GM19463 (cell line): ENCODE measurements at regions not wholly inside any gene's neighbourhood (a gene's known extent, or its start where the extent isn't known, plus 50 kb on each side); places are given as distances from the start of the nearest gene placed in this dataset.
A peak's percentile ranks its signal among the peaks of the same experiment; 100 is the strongest.
"Not testable (repeated sequence)": the region's sequence is repeated elsewhere in the genome, so short reads cannot be mapped to it uniquely, and the experiment has no call there.

Source experiments
- ATAC-seq: cut with Tn5 transposase; IDR thresholded peaks from one replicate; pipeline ENCODE4 v1.9.1; 2021; ENCODE audit warnings: mild to moderate bottlenecking, moderate library complexity; ENCODE audit not compliant: unreplicated experiment

GRCh38 chrX:40945361-40945713, 139.9 kb upstream of the USP9X start:
- peak; percentile 77 for ATAC-seq

GRCh38 chrX:40947276-40947675, 138.0 kb upstream of the USP9X start:
- no peak for ATAC-seq

- no peak for ATAC-seq
Measured at GRCh38 chrX:40949071-40949470, 136.2 kb upstream of the USP9X start.

GRCh38 chrX:40950546-40950945, 134.7 kb upstream of the USP9X start:
- ATAC-seq: no peak

GRCh38 chrX:40951407-40951806, 133.8 kb upstream of the USP9X start:
- not testable (repeated sequence) for ATAC-seq

- peak; percentile 25 for ATAC-seq
Measured at GRCh38 chrX:40952855-40953254, 132.4 kb upstream of the USP9X start.

GRCh38 chrX:40953369-40953768, 131.9 kb upstream of the USP9X start:
- ATAC-seq: peak; percentile 83

GRCh38 chrX:40960041-40960440, 125.2 kb upstream of the USP9X start:
- ATAC-seq: no peak

- no peak for ATAC-seq
Measured at GRCh38 chrX:40962793-40963407, 122.3 kb upstream of the USP9X start.

- ATAC-seq: no peak
Measured at GRCh38 chrX:40964008-40964407, 121.2 kb upstream of the USP9X start.

- no peak for ATAC-seq
Measured at GRCh38 chrX:40964633-40965586, 120.3 kb upstream of the USP9X start.

- no peak for ATAC-seq
Measured at GRCh38 chrX:40966213-40966820, 118.9 kb upstream of the USP9X start.

GRCh38 chrX:40968180-40968579, 117.1 kb upstream of the USP9X start:
- ATAC-seq: no peak

GRCh38 chrX:40971736-40972135, 113.5 kb upstream of the USP9X start:
- ATAC-seq: no peak

GRCh38 chrX:40973619-40974018, 111.6 kb upstream of the USP9X start:
- no peak for ATAC-seq

- ATAC-seq: no peak
Measured at GRCh38 chrX:40975951-40976350, 109.3 kb upstream of the USP9X start.

GRCh38 chrX:40976981-40977380, 108.3 kb upstream of the USP9X start:
- no peak for ATAC-seq

- no peak for ATAC-seq
Measured at GRCh38 chrX:40984962-40985361, 100.3 kb upstream of the USP9X start.

GRCh38 chrX:40987413-40987812, 97.8 kb upstream of the USP9X start:
- no peak for ATAC-seq

GRCh38 chrX:40988100-40988499, 97.1 kb upstream of the USP9X start:
- no peak for ATAC-seq

- not testable (repeated sequence) for ATAC-seq
Measured at GRCh38 chrX:40993395-40993794, 91.8 kb upstream of the USP9X start.
